ENCODE measurements at regions not wholly inside any gene's neighbourhood (a gene's known extent, or its start where the extent isn't known, plus 50 kb on each side); places are given as distances from the start of the nearest gene placed in this dataset.
"Not testable (repeated sequence)": the region's sequence is repeated elsewhere in the genome, so short reads cannot be mapped to it uniquely, and the experiment has no call there.

DNA sequence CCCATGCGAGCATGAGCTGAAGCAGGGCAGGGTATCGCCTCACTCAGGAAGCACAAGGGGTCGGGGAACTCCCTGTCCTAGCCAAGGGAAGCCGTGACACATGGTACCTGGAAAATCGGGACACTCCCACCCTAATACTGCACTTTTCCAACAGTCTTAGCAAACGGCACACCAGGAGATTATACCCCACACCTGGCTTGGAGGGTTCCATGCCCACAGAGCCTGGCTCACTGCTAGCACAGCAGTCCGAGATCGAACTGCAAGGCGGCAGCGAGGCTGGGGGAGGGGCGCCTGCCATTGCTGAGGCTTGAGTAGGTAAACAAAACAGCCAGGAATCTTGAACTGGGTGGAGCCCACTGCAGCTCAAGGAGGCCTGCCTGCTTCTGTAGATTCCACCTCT lies 430.7 kb downstream of the ADCYAP1 start:
- not testable (repeated sequence) for TF ChIP-seq PPARA (CRISPR knock-in tag; IDR thresholded peaks at IDR 0.05; ENCODE audit: borderline replicate concordance); ZFP30 (CRISPR knock-in tag; IDR thresholded peaks at IDR 0.05); ARNTL (CRISPR knock-in tag; IDR thresholded peaks at IDR 0.05; ENCODE audit: borderline replicate concordance, low read depth); OSR1 (CRISPR knock-in tag; IDR thresholded peaks at IDR 0.05); GLIS3 (CRISPR knock-in tag; IDR thresholded peaks at IDR 0.05); TOX (CRISPR knock-in tag; IDR thresholded peaks at IDR 0.05; ENCODE audit: borderline replicate concordance); ZNF8 (CRISPR knock-in tag; IDR thresholded peaks at IDR 0.05)
- TF ChIP-seq, protein P1, sequence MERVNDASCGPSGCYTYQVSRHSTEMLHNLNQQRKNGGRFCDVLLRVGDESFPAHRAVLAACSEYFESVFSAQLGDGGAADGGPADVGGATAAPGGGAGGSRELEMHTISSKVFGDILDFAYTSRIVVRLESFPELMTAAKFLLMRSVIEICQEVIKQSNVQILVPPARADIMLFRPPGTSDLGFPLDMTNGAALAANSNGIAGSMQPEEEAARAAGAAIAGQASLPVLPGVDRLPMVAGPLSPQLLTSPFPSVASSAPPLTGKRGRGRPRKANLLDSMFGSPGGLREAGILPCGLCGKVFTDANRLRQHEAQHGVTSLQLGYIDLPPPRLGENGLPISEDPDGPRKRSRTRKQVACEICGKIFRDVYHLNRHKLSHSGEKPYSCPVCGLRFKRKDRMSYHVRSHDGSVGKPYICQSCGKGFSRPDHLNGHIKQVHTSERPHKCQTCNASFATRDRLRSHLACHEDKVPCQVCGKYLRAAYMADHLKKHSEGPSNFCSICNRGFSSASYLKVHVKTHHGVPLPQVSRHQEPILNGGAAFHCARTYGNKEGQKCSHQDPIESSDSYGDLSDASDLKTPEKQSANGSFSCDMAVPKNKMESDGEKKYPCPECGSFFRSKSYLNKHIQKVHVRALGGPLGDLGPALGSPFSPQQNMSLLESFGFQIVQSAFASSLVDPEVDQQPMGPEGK (CRISPR knock-in tag; IDR thresholded peaks at IDR 0.05; ENCODE audit: borderline replicate concordance) = not testable (repeated sequence)

Data from SK-N-SH treated with all-trans-retinoic acid at 6 μM for 48 hours (cell line).